ENCODE measurements at regions not wholly inside any gene's neighbourhood (a gene's known extent, or its start where the extent isn't known, plus 50 kb on each side); places are given as distances from the start of the nearest gene placed in this dataset.

GRCh38 chr2:212610872-212611425 lies 72.3 kb upstream of the ERBB4 start:
- 82% methylated on average over 3 of the region's 3 CpGs for WGBS
- Histone ChIP-seq H3K4me3 (no peak overlapping the region), H3K4me1 (replicated peaks) (no peaks in the 10 kb centered on the region), H3K9me3 (no peaks in the 10 kb centered on the region), H3K27me3 (replicated peaks; ENCODE audit: insufficient read depth) (no peaks in the 10 kb centered on the region), H3K27ac (no peak overlapping the region), H3K36me3 (no peaks in the 10 kb centered on the region)
- no peak for DNase-seq (ENCODE audit: low spot score)
- intact Hi-C loops (cut with DNase I): no loop called here
- no peak for TF ChIP-seq POLR2A (IDR thresholded peaks at IDR 0.05)
- TF ChIP-seq, protein P1, sequence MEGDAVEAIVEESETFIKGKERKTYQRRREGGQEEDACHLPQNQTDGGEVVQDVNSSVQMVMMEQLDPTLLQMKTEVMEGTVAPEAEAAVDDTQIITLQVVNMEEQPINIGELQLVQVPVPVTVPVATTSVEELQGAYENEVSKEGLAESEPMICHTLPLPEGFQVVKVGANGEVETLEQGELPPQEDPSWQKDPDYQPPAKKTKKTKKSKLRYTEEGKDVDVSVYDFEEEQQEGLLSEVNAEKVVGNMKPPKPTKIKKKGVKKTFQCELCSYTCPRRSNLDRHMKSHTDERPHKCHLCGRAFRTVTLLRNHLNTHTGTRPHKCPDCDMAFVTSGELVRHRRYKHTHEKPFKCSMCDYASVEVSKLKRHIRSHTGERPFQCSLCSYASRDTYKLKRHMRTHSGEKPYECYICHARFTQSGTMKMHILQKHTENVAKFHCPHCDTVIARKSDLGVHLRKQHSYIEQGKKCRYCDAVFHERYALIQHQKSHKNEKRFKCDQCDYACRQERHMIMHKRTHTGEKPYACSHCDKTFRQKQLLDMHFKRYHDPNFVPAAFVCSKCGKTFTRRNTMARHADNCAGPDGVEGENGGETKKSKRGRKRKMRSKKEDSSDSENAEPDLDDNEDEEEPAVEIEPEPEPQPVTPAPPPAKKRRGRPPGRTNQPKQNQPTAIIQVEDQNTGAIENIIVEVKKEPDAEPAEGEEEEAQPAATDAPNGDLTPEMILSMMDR (IDR thresholded peaks at IDR 0.05): no peak
- no peak for TF ChIP-seq POLR2AphosphoS5 (IDR thresholded peaks at IDR 0.05)

GRCh38 chr2:212609479-212609878 lies 70.9 kb upstream of the ERBB4 start:
- Histone ChIP-seq H3K4me1 (replicated peaks) (no peaks in the 10 kb centered on the region), H3K27ac (no peak overlapping the region), H3K9me3 (no peaks in the 10 kb centered on the region), H3K27me3 (replicated peaks; ENCODE audit: insufficient read depth) (no peaks in the 10 kb centered on the region), H3K36me3 (no peaks in the 10 kb centered on the region), H3K4me3 (no peak overlapping the region)
- no peak for TF ChIP-seq POLR2A (IDR thresholded peaks at IDR 0.05)
- TF ChIP-seq POLR2AphosphoS5 (IDR thresholded peaks at IDR 0.05): no peak
- TF ChIP-seq, protein P1 (IDR thresholded peaks at IDR 0.05): no peak
- intact Hi-C loops (cut with DNase I): no loop called here
- no peak for DNase-seq (ENCODE audit: low spot score)
- 79% methylated on average over 3 of the region's 3 CpGs for WGBS

GRCh38 chr2:212607080-212607479 lies 68.5 kb upstream of the ERBB4 start:
- TF ChIP-seq, protein P1 (IDR thresholded peaks at IDR 0.05): no peak
- TF ChIP-seq POLR2AphosphoS5 (IDR thresholded peaks at IDR 0.05) (no peak), POLR2A (IDR thresholded peaks at IDR 0.05) (no peak)
- Histone ChIP-seq H3K4me3 (no peak overlapping the region), H3K27ac (no peak overlapping the region), H3K36me3 (no peaks in the 10 kb centered on the region), H3K27me3 (replicated peaks; ENCODE audit: insufficient read depth) (no peaks in the 10 kb centered on the region), H3K4me1 (replicated peaks) (no peaks in the 10 kb centered on the region), H3K9me3 (no peaks in the 10 kb centered on the region)
- WGBS: 73% methylated on average over 2 of the region's 2 CpGs
- intact Hi-C loops (cut with DNase I): no loop called here
- DNase-seq (ENCODE audit: low spot score): no peak

- H3K36me3 ChIP-seq: no peaks in the 10 kb centered on the region
- no peak overlapping the region for H3K27ac ChIP-seq
- no peaks in the 10 kb centered on the region for H3K4me1 ChIP-seq (replicated peaks)
- DNase-seq (ENCODE audit: low spot score): no peak
- WGBS: 89% methylated on average over 1 of the region's 1 CpG
- H3K27me3 ChIP-seq (replicated peaks; ENCODE audit: insufficient read depth): no peaks in the 10 kb centered on the region
- intact Hi-C loops (cut with DNase I): no loop called here
- no peaks in the 10 kb centered on the region for H3K9me3 ChIP-seq
- TF ChIP-seq POLR2AphosphoS5 (IDR thresholded peaks at IDR 0.05) (no peak), POLR2A (IDR thresholded peaks at IDR 0.05) (no peak)
- TF ChIP-seq, protein P1 (IDR thresholded peaks at IDR 0.05): no peak
- H3K4me3 ChIP-seq: no peak overlapping the region
Observed at GRCh38 chr2:212606232-212606631, 67.6 kb upstream of the ERBB4 start.

DNA sequence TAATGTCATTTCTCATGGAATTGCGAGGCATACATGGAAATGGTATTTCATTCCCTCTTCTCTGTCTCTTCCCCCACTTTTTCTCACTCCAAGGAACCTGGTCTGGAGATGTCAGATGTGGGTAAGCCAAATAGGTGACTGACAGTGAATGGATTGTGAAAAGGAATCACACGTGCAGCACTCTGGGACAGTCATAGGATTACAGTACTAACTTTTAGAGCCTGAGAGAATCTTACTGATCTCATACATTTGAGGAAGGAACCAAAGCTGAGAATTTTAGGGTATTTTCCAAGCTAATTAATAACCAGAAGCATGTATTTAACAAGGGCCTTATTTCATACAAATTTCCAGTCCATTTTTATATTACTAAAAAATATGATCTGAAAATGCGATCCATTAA lies 58.1 kb upstream of the ERBB4 start:
- DNase-seq (ENCODE audit: low spot score): no peak
- intact Hi-C loops (cut with DNase I): no loop called here
- no peak overlapping the region for H3K27ac ChIP-seq
- WGBS: 83% methylated on average over 3 of the region's 3 CpGs
- H3K4me3 ChIP-seq: no peak overlapping the region
- H3K36me3 ChIP-seq: no peaks in the 10 kb centered on the region
- no peaks in the 10 kb centered on the region for H3K27me3 ChIP-seq (replicated peaks; ENCODE audit: insufficient read depth)
- TF ChIP-seq POLR2A (IDR thresholded peaks at IDR 0.05): no peak
- TF ChIP-seq, protein P1 (IDR thresholded peaks at IDR 0.05): no peak
- TF ChIP-seq POLR2AphosphoS5 (IDR thresholded peaks at IDR 0.05): no peak
- no peaks in the 10 kb centered on the region for H3K4me1 ChIP-seq (replicated peaks)
- H3K9me3 ChIP-seq: no peaks in the 10 kb centered on the region

Measured in prostate gland (tissue), 2 donors.